MCF 10A (cell line): ENCODE measurements at regions not wholly inside any gene's neighbourhood (a gene's known extent, or its start where the extent isn't known, plus 50 kb on each side); places are given as distances from the start of the nearest gene placed in this dataset.

Source experiments
- BruUV-seq: library from RNA; stranded (reverse); fragments of 400-500 nt; replicated peaks from 2 replicates; lab custom pipeline; 2021; lab: Mats Ljungman, UMichigan
- CTCF ChIA-PET: fragments of 300-600 bp; sonication (Branson Sonifier 250); formaldehyde crosslinking; extraction: SDS; loops from one replicate; lab custom pipeline; 2021; ENCODE audit warnings: antibody characterized with exemption, inconsistent platforms; lab: Yijun Ruan, JAX
- POLR2A ChIA-PET: fragments of 300-600, 350-650 bp; sonication (Branson Sonifier 250); formaldehyde crosslinking; extraction: SDS; loops from one replicate; lab custom pipeline; 2020; ENCODE audit warnings: antibody characterized with exemption, inconsistent platforms; lab: Yijun Ruan, JAX
- DNase-seq: peaks from one replicate; pipeline ENCODE4 v3.0.0-alpha.2; 2018; ENCODE audit not compliant: unreplicated experiment
- H3K27ac Mint-ChIP-seq: one replicate; pipeline ENCODE4 v1.8.0; 2022; ENCODE audit warnings: mild to moderate bottlenecking, low read depth, mixed read lengths; ENCODE audit not compliant: unreplicated experiment
- H3K27me3 Mint-ChIP-seq: one replicate; pipeline ENCODE4 v1.8.0; 2022; ENCODE audit warnings: mixed read lengths; ENCODE audit not compliant: insufficient read depth, unreplicated experiment
- H3K36me3 Mint-ChIP-seq: one replicate; pipeline ENCODE4 v1.8.0; 2022; ENCODE audit warnings: mild to moderate bottlenecking, moderate library complexity, mixed read lengths; ENCODE audit not compliant: insufficient read depth, unreplicated experiment
- H3K4me1 Mint-ChIP-seq: one replicate; pipeline ENCODE4 v1.8.0; 2022; ENCODE audit warnings: mixed read lengths; ENCODE audit not compliant: insufficient read depth, unreplicated experiment
- H3K4me3 Mint-ChIP-seq: one replicate; pipeline ENCODE4 v1.8.0; 2022; ENCODE audit warnings: mild to moderate bottlenecking, moderate library complexity, mixed read lengths; ENCODE audit not compliant: unreplicated experiment
- H3K9me3 Mint-ChIP-seq: one replicate; pipeline ENCODE4 v1.8.0; 2022; ENCODE audit warnings: mixed read lengths; ENCODE audit not compliant: unreplicated experiment
- intact Hi-C: fragments of 100-400 bp; cut with micrococcal nuclease; formaldehyde crosslinking; loops from 2 replicates; pipeline ENCODE4 v1.14.1; 2022
- TF ChIP-seq, protein P1 (sequence below): fragments of 200-600 bp; IDR thresholded peaks from one replicate; pipeline ENCODE4 v1.8.0; 2022; ENCODE audit warnings: antibody characterized with exemption, mild to moderate bottlenecking; ENCODE audit not compliant: unreplicated experiment

DNA sequence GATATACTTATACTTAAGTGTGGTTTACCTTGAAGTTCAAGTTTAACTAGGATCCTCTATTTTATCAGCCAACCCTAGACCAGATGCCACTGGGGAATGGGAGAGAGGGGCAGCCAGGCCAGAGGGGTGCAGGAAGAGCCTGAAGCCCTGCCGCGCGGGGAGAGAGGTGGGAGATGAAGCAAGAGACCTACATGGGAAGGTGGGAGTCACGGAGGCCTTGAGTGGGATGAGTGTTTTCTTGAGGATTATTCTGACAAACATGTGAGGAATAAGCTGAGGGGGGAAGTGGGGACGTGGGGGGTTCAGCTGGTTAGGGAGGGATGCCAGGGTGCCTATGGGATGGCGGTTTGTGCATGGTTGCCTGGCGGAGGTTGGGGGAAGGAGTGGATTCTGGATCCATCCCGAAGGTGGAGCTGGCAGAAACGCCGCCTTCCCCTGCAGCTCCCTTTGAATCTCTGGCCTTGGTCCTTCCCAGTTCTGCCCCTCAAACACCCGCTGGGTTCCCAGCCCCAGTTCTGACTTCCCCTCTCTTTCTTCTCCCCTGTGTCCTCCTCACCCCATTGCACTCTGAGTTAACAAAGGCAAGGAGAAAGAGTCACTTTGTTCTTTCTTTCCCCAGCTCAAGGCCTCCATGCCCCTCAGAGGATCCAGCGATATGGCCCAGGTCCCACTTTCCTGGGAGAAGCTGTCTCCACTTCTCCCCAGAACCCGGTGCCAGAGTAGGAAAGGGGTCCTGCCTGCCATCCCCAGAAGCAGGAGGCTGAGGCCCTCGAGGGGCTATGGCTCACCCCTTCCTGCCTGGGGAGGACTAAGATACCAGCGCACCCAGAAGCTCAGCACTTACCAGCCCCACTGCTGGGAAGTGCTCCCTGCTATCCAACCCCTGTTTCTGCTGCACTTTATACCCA is 274.2 kb downstream of the UACA start:
- Mint-ChIP-seq H3K27me3 (no peaks in the 10 kb centered on the region), H3K9me3 (no peaks in the 10 kb centered on the region), H3K36me3 (no peaks in the 10 kb centered on the region), H3K4me3 (no peak overlapping the region), H3K4me1 (peaks cover 31% of the 10 kb centered on the region), H3K27ac (no peak overlapping the region)
- no peak for DNase-seq
- TF ChIP-seq, protein P1, sequence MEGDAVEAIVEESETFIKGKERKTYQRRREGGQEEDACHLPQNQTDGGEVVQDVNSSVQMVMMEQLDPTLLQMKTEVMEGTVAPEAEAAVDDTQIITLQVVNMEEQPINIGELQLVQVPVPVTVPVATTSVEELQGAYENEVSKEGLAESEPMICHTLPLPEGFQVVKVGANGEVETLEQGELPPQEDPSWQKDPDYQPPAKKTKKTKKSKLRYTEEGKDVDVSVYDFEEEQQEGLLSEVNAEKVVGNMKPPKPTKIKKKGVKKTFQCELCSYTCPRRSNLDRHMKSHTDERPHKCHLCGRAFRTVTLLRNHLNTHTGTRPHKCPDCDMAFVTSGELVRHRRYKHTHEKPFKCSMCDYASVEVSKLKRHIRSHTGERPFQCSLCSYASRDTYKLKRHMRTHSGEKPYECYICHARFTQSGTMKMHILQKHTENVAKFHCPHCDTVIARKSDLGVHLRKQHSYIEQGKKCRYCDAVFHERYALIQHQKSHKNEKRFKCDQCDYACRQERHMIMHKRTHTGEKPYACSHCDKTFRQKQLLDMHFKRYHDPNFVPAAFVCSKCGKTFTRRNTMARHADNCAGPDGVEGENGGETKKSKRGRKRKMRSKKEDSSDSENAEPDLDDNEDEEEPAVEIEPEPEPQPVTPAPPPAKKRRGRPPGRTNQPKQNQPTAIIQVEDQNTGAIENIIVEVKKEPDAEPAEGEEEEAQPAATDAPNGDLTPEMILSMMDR, result no peak
- CTCF ChIA-PET, result interaction anchor here (0.6 to 3.2 kb wide), 22 partner anchors 10 to 1455 kb away, joined by 3 to 34 read pairs (median 4); no protein-coding TSS in a partner anchor
- intact Hi-C loops, result loop anchor here (1.0 to 5.0 kb wide), 4 partner anchors 762 to 1013 kb away; no protein-coding TSS in a partner anchor
- POLR2A ChIA-PET, result interaction anchor here (0.5 to 1.1 kb wide), 3 partner anchors 15 to 923 kb away, joined by 3 to 4 read pairs (median 3); no protein-coding TSS in a partner anchor
- no TSS peak for BruUV-seq

DNA sequence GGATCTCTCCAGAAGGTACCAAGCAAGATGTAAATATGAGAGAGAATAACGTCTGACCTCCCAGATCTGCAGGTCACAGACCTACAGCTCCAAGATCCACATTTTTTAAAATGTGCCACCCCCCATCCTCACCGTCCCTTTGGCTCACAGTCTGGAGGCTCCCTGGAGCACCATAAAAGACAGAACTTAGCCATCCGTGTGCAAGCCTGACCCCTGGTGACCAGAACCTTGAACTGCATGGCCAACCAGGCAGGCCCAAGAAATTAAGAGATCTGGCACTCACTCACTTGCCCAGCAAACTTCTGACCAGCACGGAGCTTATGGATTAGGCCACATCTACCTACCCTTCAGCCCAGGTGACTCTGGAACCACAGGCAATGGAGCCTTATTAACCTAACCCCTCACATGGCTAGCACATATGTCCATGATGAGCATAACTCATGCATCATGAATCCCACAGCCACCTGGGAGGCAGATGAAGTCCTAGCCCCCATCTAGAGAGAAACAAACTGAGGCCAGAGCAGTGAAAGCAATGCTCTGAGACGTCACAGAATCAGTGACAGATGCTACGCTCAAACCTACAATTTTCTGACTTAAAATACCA is 275.3 kb downstream of the UACA start:
- H3K4me1 Mint-ChIP-seq, result peaks cover 26% of the 10 kb centered on the region

DNA sequence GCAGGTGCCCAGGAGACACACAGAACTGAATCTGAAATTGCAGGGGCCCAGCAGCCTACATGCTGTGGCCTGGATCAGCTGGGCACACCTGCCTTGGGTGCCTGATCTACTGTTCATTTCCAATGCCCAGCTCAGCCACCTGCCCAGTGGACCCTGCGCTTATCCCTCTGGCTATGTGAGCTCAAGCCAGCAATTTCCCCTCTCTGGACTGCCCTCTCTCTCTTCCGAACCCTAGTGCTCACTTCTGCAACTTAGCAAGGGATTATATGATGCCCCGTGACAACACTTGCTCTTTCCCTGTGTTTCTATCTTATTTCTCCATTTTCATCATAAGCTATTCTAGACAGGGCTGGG is 276.0 kb downstream of the UACA start:
- ChIA-PET POLR2A (interaction anchor here (1.6 kb wide), 1 partner anchor 390 kb away, joined by 4 read pairs; the partner anchor contains the start of gene TLE3), CTCF (interaction anchor here (0.5 to 3.2 kb wide), 41 partner anchors 8 to 1222 kb away, joined by 3 to 34 read pairs (median 4); no protein-coding TSS in a partner anchor)
- intact Hi-C loops, result loop anchor here (5.0 kb wide), 1 partner anchor 760 kb away; no protein-coding TSS in a partner anchor
- Mint-ChIP-seq H3K27me3 (peaks cover 11% of the 10 kb centered on the region), H3K4me1 (peaks cover 18% of the 10 kb centered on the region), H3K27ac (no peak overlapping the region), H3K9me3 (no peaks in the 10 kb centered on the region), H3K4me3 (no peak overlapping the region), H3K36me3 (no peaks in the 10 kb centered on the region)
- BruUV-seq, result no TSS peak
- no peak for DNase-seq
- TF ChIP-seq, protein P1, result no peak

More for the DNA sequence above, 275.3 kb downstream of the UACA start:
- no peaks in the 10 kb centered on the region for H3K9me3 Mint-ChIP-seq
- DNase-seq, result peak; percentile 77
- intact Hi-C loops, result loop anchor here (1.0 to 5.0 kb wide), 4 partner anchors 761 to 1012 kb away; no protein-coding TSS in a partner anchor
- TF ChIP-seq, protein P1, result peak; percentile 94
- CTCF ChIA-PET, result interaction anchor here (0.5 to 3.2 kb wide), 47 partner anchors 8 to 1454 kb away, joined by 3 to 34 read pairs (median 4); no protein-coding TSS in a partner anchor
- H3K27ac Mint-ChIP-seq, result no peak overlapping the region
- H3K27me3 Mint-ChIP-seq, result peaks cover 3% of the 10 kb centered on the region
- H3K4me3 Mint-ChIP-seq, result no peak overlapping the region
- BruUV-seq, result no TSS peak
- POLR2A ChIA-PET, result interaction anchor here (1.6 kb wide), 1 partner anchor 391 kb away, joined by 4 read pairs; the partner anchor contains the start of gene TLE3
- no peaks in the 10 kb centered on the region for H3K36me3 Mint-ChIP-seq
